ENCODE measurements at regions not wholly inside any gene's neighbourhood (a gene's known extent, or its start where the extent isn't known, plus 50 kb on each side); places are given as distances from the start of the nearest gene placed in this dataset.

DNA sequence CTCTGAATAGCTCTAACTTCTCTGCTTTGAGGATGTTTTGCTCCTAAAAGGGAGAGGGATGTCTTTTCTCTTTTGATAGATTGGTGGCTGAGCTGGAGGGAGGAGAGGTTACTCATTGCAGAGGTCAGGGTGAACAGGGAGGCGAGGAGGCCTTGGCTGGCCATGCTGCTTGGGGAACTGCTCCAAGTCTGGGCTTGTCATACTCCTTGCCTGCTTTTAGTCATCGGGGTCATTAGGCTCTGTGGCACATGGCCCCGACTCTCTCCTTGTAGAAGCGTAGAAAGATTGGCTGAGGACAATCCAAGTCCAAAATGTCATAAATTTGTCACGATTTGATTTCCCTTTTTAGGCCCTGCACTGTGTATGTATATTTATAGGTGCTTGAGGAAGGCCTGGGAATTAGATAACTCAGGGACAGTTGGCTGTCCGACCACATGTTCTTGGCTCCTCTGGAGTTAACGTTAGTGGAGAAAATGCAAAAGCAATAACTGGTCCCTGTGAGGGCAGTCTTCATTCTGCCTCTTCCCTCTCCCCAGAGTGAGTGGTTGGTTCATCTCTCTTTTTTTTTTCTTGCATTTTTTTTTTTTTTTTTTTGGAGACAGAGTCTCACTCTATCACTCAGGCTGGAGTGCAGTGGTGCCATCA, 160.1 kb downstream of the SCP2D1 start:
- TF ChIP-seq CTCF (IDR thresholded peaks at IDR 0.05; ENCODE audit: borderline replicate concordance, control extremely low read depth, extremely low read depth, insufficient read depth, missing control alignments): no peak
- in situ Hi-C loops (cut with MboI; ENCODE audit: low sequenced_read_pairs, unreplicated experiment): no loop called here
- no peak for DNase-seq (ENCODE audit: low spot score)

GRCh38 chr20:18974660-18975059, 161.1 kb downstream of the SCP2D1 start:
- DNase-seq (ENCODE audit: low spot score): no peak
- no peak for TF ChIP-seq CTCF (IDR thresholded peaks at IDR 0.05; ENCODE audit: borderline replicate concordance, control extremely low read depth, extremely low read depth, insufficient read depth, missing control alignments)
- in situ Hi-C loops (cut with MboI; ENCODE audit: low sequenced_read_pairs, unreplicated experiment): no loop called here

- TF ChIP-seq CTCF (IDR thresholded peaks at IDR 0.05; ENCODE audit: borderline replicate concordance, control extremely low read depth, extremely low read depth, insufficient read depth, missing control alignments): no peak
- DNase-seq (ENCODE audit: low spot score): no peak
- in situ Hi-C loops (cut with MboI; ENCODE audit: low sequenced_read_pairs, unreplicated experiment): no loop called here
Observed at GRCh38 chr20:18977441-18977840, 163.9 kb downstream of the SCP2D1 start.

DNA sequence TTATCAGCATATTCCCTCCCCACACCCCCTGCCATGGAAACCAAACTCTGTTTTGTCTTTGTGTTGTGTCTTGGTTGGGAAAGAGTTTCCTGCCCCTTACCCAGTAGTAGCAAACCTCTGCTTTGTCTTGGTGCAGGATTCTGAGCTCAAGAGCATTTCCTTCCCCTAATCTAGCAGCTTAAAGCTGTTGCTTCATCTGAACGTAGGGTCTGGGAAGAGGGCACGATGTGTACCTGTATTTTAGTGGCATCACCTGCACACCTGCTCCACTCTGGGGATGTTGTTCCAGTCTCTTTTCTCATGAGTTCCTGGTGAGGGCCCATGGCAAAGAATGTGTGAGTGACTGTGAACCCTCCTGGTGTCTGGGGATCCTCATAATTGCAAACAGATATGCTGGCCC, 164.7 kb downstream of the SCP2D1 start:
- in situ Hi-C loops (cut with MboI; ENCODE audit: low sequenced_read_pairs, unreplicated experiment): no loop called here
- TF ChIP-seq CTCF (IDR thresholded peaks at IDR 0.05; ENCODE audit: borderline replicate concordance, control extremely low read depth, extremely low read depth, insufficient read depth, missing control alignments): no peak
- no peak for DNase-seq (ENCODE audit: low spot score)

DNA sequence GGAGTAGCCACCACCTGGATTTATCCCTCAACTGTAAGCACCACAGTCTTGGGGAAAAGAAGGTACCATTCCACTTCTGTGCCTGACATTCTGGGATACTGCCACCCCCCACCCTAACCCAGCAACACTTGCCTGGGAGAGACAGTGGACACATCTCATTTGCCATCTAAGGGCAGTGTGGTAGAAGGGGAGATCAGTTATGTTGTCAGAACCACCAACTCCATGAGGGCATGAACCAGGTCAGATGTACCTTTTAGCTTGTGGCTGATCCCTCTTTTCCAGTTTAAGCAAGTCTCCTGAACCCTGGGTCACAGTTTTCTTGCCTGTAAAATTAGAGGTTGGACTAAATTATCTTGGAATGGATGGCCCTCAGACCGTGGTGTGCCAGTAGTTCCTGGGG, 165.5 kb downstream of the SCP2D1 start:
- no peak for DNase-seq (ENCODE audit: low spot score)
- in situ Hi-C loops (cut with MboI; ENCODE audit: low sequenced_read_pairs, unreplicated experiment): no loop called here
- TF ChIP-seq CTCF (IDR thresholded peaks at IDR 0.05; ENCODE audit: borderline replicate concordance, control extremely low read depth, extremely low read depth, insufficient read depth, missing control alignments): no peak

- DNase-seq (ENCODE audit: low spot score): no peak
- in situ Hi-C loops (cut with MboI; ENCODE audit: low sequenced_read_pairs, unreplicated experiment): no loop called here
- no peak for TF ChIP-seq CTCF (IDR thresholded peaks at IDR 0.05; ENCODE audit: borderline replicate concordance, control extremely low read depth, extremely low read depth, insufficient read depth, missing control alignments)
Observed at GRCh38 chr20:18981962-18982539, 168.5 kb downstream of the SCP2D1 start.
